ENCODE measurements at regions not wholly inside any gene's neighbourhood (a gene's known extent, or its start where the extent isn't known, plus 50 kb on each side); places are given as distances from the start of the nearest gene placed in this dataset.

- TF ChIP-seq SUZ12 (IDR thresholded peaks at IDR 0.05) = no peak
- TF ChIP-seq FOXK2 (IDR thresholded peaks at IDR 0.05) = no peak
- no peak for TF ChIP-seq CTBP1 (IDR thresholded peaks at IDR 0.05; ENCODE audit: borderline replicate concordance)
- TF ChIP-seq TARDBP (IDR thresholded peaks at IDR 0.05) = no peak
- no peak for TF ChIP-seq SP1 (IDR thresholded peaks at IDR 0.05)
- no peak for TF ChIP-seq FOXM1 (IDR thresholded peaks at IDR 0.05; ENCODE audit: borderline replicate concordance)
- no peak for TF ChIP-seq ELF4 (IDR thresholded peaks at IDR 0.05)
These were observed 106.2 kb upstream of the L3MBTL4 start for GRCh38 chr18:6520901-6521300.

All from HEK293T (cell line).